Liver (tissue), 8 donors: ENCODE measurements at regions not wholly inside any gene's neighbourhood (a gene's known extent, or its start where the extent isn't known, plus 50 kb on each side); places are given as distances from the start of the nearest gene placed in this dataset.

Experiments
- DNase-seq: peaks from one replicate; pipeline ENCODE4 v3.0.0-alpha.2; 2017; ENCODE audit warnings: low spot score
- H3K27ac ChIP-seq, 2 donors: one replicate each; pipeline ENCODE4 v1.7.0; 2013; ENCODE audit warnings: inconsistent platforms in 2 of 2, low read length in 2 of 2, control low read depth in 1 of 2, low read depth in 1 of 2, mild to moderate bottlenecking in 1 of 2
- H3K27me3 ChIP-seq, 4 donors: one replicate each; pipeline versions ENCODE4 v1.6.1 to v1.7.0; 2013; ENCODE audit warnings: low read length in 3 of 4, inconsistent platforms in 1 of 4, mild to moderate bottlenecking in 1 of 4, moderate library complexity in 1 of 4; ENCODE audit not compliant: control insufficient read depth in 4 of 4, insufficient read depth in 4 of 4
- H3K36me3 ChIP-seq, 4 donors: one replicate each; pipeline versions ENCODE4 v1.6.1 to v1.7.0; 2013; ENCODE audit warnings: low read length in 3 of 4, mild to moderate bottlenecking in 3 of 4, low read depth in 1 of 4, moderate library complexity in 1 of 4; ENCODE audit not compliant: control insufficient read depth in 4 of 4, insufficient read depth in 3 of 4
- H3K4me1 ChIP-seq, 4 donors: one replicate each; pipeline versions ENCODE4 v1.6.1 to v1.7.0; 2013; ENCODE audit warnings: low read length in 3 of 4, mild to moderate bottlenecking in 3 of 4, moderate library complexity in 1 of 4; ENCODE audit not compliant: control insufficient read depth in 4 of 4, insufficient read depth in 4 of 4
- H3K4me3 ChIP-seq, 3 donors: one replicate each; pipeline versions ENCODE4 v1.6.1 to v1.7.0; 2013; ENCODE audit warnings: low read length in 3 of 3, control low read depth in 1 of 3, low read depth in 1 of 3, mild to moderate bottlenecking in 1 of 3
- H3K9ac ChIP-seq, 2 donors: one replicate each; pipeline ENCODE4 v1.7.0; 2013; ENCODE audit warnings: low read length in 2 of 2, mild to moderate bottlenecking in 2 of 2, moderate library complexity in 2 of 2, control low read depth in 1 of 2, low read depth in 1 of 2
- H3K9me3 ChIP-seq, 4 donors: one replicate each; pipeline versions ENCODE4 v1.6.1 to v1.7.0; 2013; ENCODE audit warnings: low read length in 3 of 4; ENCODE audit not compliant: control insufficient read depth in 4 of 4
- EGR1 ChIP-seq, 2 donors: IDR thresholded peaks; 2 replicates each; pipeline ENCODE4 v1.6.1; 2016 to 2018; ENCODE audit warnings: antibody characterized with exemption in 2 of 2, low read depth in 2 of 2
- FOXA1 ChIP-seq: IDR thresholded peaks from 2 replicates; pipeline ENCODE4 v1.6.1; 2016; ENCODE audit warnings: antibody characterized with exemption
- FOXA2 ChIP-seq: IDR thresholded peaks from 2 replicates; pipeline ENCODE4 v1.6.1; 2016; ENCODE audit warnings: antibody characterized with exemption
- HNF4A ChIP-seq, 2 donors: conservative IDR thresholded peaks; 2 replicates each; pipeline ENCODE4 v1.6.1; 2016; ENCODE audit warnings: antibody characterized with exemption in 2 of 2, mild to moderate bottlenecking in 2 of 2
- HNF4G ChIP-seq: IDR thresholded peaks from 2 replicates; pipeline ENCODE4 v1.6.1; 2016; ENCODE audit warnings: antibody characterized with exemption
- RAD21 ChIP-seq, 2 donors: IDR thresholded peaks; 2 replicates each; pipeline ENCODE4 v1.6.1; 2016; ENCODE audit warnings: antibody characterized with exemption in 2 of 2, mild to moderate bottlenecking in 2 of 2
- RXRA ChIP-seq, 2 donors: IDR thresholded peaks; 2 replicates each; pipeline ENCODE4 v1.6.1; 2017 to 2018; ENCODE audit warnings: antibody characterized with exemption in 2 of 2, mild to moderate bottlenecking in 1 of 2
- SP1 ChIP-seq: IDR thresholded peaks from 2 replicates; pipeline ENCODE4 v1.6.1; 2018; ENCODE audit warnings: antibody characterized with exemption, mild to moderate bottlenecking
- TAF1 ChIP-seq: conservative IDR thresholded peaks from 2 replicates; pipeline ENCODE4 v1.6.1; 2016; ENCODE audit warnings: antibody characterized with exemption, mild to moderate bottlenecking
- YY1 ChIP-seq: IDR thresholded peaks from 2 replicates; pipeline ENCODE4 v1.6.1; 2016; ENCODE audit warnings: antibody characterized with exemption, mild to moderate bottlenecking
- ZBTB33 ChIP-seq: IDR thresholded peaks from 2 replicates; pipeline ENCODE4 v1.6.1; 2016; ENCODE audit warnings: antibody characterized with exemption
- WGBS: extraction: QIAGEN DNeasy Blood & Tissue Kit; methylation state at CpG from one replicate; pipeline ENCODE4 v1.1.7; 2013; 5-methylcytosine and 5-hydroxymethylcytosine counted together
- TF ChIP-seq, protein P1 (sequence below): IDR thresholded peaks from 2 replicates; pipeline ENCODE4 v1.6.1; 2016; ENCODE audit warnings: antibody characterized with exemption, mild to moderate bottlenecking
- TF ChIP-seq, protein P2 (sequence below): fragments of 150-350 bp; IDR thresholded peaks from 2 replicates; pipeline ENCODE4 v1.5.1; 2017; ENCODE audit warnings: improper control_type of control experiment, low read depth, low read length; ENCODE audit not compliant: missing input control
- TF ChIP-seq, protein P3 (sequence below): IDR thresholded peaks from 2 replicates; pipeline ENCODE4 v1.6.1; 2016; ENCODE audit warnings: antibody characterized with exemption
- TF ChIP-seq, protein P4 (sequence below): IDR thresholded peaks from 2 replicates; pipeline ENCODE4 v1.6.1; 2016; ENCODE audit warnings: antibody characterized with exemption
- donor health status: healthy.
- donor health status: healthy.
- donor health status: healthy.
- donor health status: healthy.
- donor health status: healthy.

- Histone ChIP-seq H3K4me1 (no peaks in the 10 kb centered on the region), H3K9me3 (no peaks in the 10 kb centered on the region), H3K9ac (no peak overlapping the region), H3K27me3 (peaks cover 0 to 3% (median 0%) of the 10 kb centered on the region in 4 donors), H3K4me3 (no peak overlapping the region), H3K27ac (no peak overlapping the region), H3K36me3 (no peaks in the 10 kb centered on the region)
- 52% methylated on average over 2 of the region's 2 CpGs for WGBS
- TF ChIP-seq SP1 = no peak
- TF ChIP-seq, protein P1, sequence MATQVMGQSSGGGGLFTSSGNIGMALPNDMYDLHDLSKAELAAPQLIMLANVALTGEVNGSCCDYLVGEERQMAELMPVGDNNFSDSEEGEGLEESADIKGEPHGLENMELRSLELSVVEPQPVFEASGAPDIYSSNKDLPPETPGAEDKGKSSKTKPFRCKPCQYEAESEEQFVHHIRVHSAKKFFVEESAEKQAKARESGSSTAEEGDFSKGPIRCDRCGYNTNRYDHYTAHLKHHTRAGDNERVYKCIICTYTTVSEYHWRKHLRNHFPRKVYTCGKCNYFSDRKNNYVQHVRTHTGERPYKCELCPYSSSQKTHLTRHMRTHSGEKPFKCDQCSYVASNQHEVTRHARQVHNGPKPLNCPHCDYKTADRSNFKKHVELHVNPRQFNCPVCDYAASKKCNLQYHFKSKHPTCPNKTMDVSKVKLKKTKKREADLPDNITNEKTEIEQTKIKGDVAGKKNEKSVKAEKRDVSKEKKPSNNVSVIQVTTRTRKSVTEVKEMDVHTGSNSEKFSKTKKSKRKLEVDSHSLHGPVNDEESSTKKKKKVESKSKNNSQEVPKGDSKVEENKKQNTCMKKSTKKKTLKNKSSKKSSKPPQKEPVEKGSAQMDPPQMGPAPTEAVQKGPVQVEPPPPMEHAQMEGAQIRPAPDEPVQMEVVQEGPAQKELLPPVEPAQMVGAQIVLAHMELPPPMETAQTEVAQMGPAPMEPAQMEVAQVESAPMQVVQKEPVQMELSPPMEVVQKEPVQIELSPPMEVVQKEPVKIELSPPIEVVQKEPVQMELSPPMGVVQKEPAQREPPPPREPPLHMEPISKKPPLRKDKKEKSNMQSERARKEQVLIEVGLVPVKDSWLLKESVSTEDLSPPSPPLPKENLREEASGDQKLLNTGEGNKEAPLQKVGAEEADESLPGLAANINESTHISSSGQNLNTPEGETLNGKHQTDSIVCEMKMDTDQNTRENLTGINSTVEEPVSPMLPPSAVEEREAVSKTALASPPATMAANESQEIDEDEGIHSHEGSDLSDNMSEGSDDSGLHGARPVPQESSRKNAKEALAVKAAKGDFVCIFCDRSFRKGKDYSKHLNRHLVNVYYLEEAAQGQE = no peak
- no peak for TF ChIP-seq ZBTB33
- TF ChIP-seq HNF4G = no peak
- TF ChIP-seq RAD21 (IDR thresholded peaks at IDR 0.05) = peak; percentile 47 to 50
- no peak for DNase-seq
Observed at GRCh38 chr4:18568600-18568999, 547.0 kb upstream of the LCORL start.

- H3K27me3 ChIP-seq = peaks cover 0 to 3% (median 0%) of the 10 kb centered on the region in 4 donors
- no peak overlapping the region for H3K27ac ChIP-seq
- H3K4me3 ChIP-seq = no peak overlapping the region
- H3K9me3 ChIP-seq = no peaks in the 10 kb centered on the region
- WGBS = 67% methylated on average over 9 of the region's 9 CpGs
- no peaks in the 10 kb centered on the region for H3K4me1 ChIP-seq
- no peak for DNase-seq
- H3K9ac ChIP-seq = no peak overlapping the region
- H3K36me3 ChIP-seq = no peaks in the 10 kb centered on the region
- TF ChIP-seq, protein P2, sequence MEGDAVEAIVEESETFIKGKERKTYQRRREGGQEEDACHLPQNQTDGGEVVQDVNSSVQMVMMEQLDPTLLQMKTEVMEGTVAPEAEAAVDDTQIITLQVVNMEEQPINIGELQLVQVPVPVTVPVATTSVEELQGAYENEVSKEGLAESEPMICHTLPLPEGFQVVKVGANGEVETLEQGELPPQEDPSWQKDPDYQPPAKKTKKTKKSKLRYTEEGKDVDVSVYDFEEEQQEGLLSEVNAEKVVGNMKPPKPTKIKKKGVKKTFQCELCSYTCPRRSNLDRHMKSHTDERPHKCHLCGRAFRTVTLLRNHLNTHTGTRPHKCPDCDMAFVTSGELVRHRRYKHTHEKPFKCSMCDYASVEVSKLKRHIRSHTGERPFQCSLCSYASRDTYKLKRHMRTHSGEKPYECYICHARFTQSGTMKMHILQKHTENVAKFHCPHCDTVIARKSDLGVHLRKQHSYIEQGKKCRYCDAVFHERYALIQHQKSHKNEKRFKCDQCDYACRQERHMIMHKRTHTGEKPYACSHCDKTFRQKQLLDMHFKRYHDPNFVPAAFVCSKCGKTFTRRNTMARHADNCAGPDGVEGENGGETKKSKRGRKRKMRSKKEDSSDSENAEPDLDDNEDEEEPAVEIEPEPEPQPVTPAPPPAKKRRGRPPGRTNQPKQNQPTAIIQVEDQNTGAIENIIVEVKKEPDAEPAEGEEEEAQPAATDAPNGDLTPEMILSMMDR = no peak
Observed at GRCh38 chr4:18566970-18567799, 545.6 kb upstream of the LCORL start.

GRCh38 chr4:18559492-18559891 is 537.9 kb upstream of the LCORL start:
- Histone ChIP-seq H3K36me3 (no peaks in the 10 kb centered on the region), H3K27ac (no peak overlapping the region), H3K9ac (no peak overlapping the region), H3K4me3 (no peak overlapping the region), H3K4me1 (no peaks in the 10 kb centered on the region), H3K27me3 (peaks cover 0 to 3% (median 0%) of the 10 kb centered on the region in 4 donors), H3K9me3 (peaks cover 0 to 2% (median 0%) of the 10 kb centered on the region in 4 donors)
- 77% methylated on average over 3 of the region's 3 CpGs for WGBS
- no peak for DNase-seq
- TF ChIP-seq TAF1 (no peak), EGR1 (IDR thresholded peaks at IDR 0.05; ENCODE audit: low read depth in 2 of 2) (no peak), RAD21 (IDR thresholded peaks at IDR 0.05) (no peak), FOXA2 (no peak), YY1 (no peak), HNF4G (no peak), HNF4A (conservative IDR thresholded peaks at IDR 0.05) (no peak), FOXA1 (no peak), RXRA (IDR thresholded peaks at IDR 0.05) (no peak)
- TF ChIP-seq, protein P3, sequence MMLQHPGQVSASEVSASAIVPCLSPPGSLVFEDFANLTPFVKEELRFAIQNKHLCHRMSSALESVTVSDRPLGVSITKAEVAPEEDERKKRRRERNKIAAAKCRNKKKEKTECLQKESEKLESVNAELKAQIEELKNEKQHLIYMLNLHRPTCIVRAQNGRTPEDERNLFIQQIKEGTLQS = no peak
- TF ChIP-seq, protein P4, sequence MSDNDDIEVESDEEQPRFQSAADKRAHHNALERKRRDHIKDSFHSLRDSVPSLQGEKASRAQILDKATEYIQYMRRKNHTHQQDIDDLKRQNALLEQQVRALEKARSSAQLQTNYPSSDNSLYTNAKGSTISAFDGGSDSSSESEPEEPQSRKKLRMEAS = no peak
- TF ChIP-seq, protein P2 = no peak
